HCT116 (cell line): ENCODE measurements at regions not wholly inside any gene's neighbourhood (a gene's known extent, or its start where the extent isn't known, plus 50 kb on each side); places are given as distances from the start of the nearest gene placed in this dataset.

Experiments used
- ATAC-seq: fragments of 200-7000 bp; cut with Tn5 transposase; 2 replicates; pipeline ENCODE4 v1.9.1; 2020; ENCODE audit warnings: mild to moderate bottlenecking, moderate library complexity
- BruUV-seq: library from RNA; stranded (reverse); fragments of 400-500 nt; replicated peaks from 2 replicates; lab custom pipeline; 2021; lab: Mats Ljungman, UMichigan
- CTCF ChIA-PET: fragments of 300-600 bp; sonication (Branson Sonifier 250); formaldehyde crosslinking; loops from one replicate; lab custom pipeline; 2021; ENCODE audit warnings: antibody characterized with exemption; lab: Charles Lee
- POLR2A ChIA-PET: fragments of 300-600, 350-600 bp; sonication (Branson Sonifier 250); formaldehyde crosslinking; loops from one replicate; lab custom pipeline; 2021; ENCODE audit warnings: antibody characterized with exemption; lab: Charles Lee
- RAD21 ChIA-PET, 2 experiments: fragments of 300-600 bp; sonication (Branson Sonifier 250); formaldehyde crosslinking; loops; one replicate each; lab custom pipeline; 2023; ENCODE audit warnings: low total read pairs in 2 of 2; ENCODE audit not compliant: uncharacterized antibody in 2 of 2, unreplicated experiment in 2 of 2, low non-redundant PET in 1 of 2; lab: Charles Lee
- DNase-seq: peaks from one replicate; pipeline ENCODE4 v3.0.0-alpha.2; 2010; ENCODE audit warnings: low read depth, low spot score
- H2AFZ ChIP-seq: fragments of 200-600 bp; shearing (Covaris generic), sonication (generic); 2 replicates; pipeline ENCODE4 v1.6.1; 2017; ENCODE audit warnings: low read depth, mixed run types, mixed read lengths, antibody characterized with exemption, low read length; ENCODE audit not compliant: poor library complexity, severe bottlenecking
- H3K27ac ChIP-seq: 2 replicates; pipeline ENCODE4 v1.5.1; 2012; ENCODE audit warnings: low read depth, low read length
- H3K27me3 ChIP-seq: fragments of 200-600 bp; sonication (generic); 2 replicates; pipeline ENCODE4 v1.6.1; 2016; ENCODE audit warnings: mixed run types, low read length, mixed read lengths; ENCODE audit not compliant: insufficient read depth
- H3K36me3 ChIP-seq, 2 experiments: fragments of 200-500 bp in 1 of 2; fragments of 200-600 bp in 1 of 2; sonication (Bioruptor generic) in 1 of 2; sonication (generic) in 1 of 2; 2 replicates each; pipeline versions ENCODE4 v1.5.1 to v1.6.1; 2014 to 2016; ENCODE audit warnings: low read length in 2 of 2, inconsistent platforms in 1 of 2, mixed read lengths in 1 of 2, mixed run types in 1 of 2; ENCODE audit not compliant: insufficient read depth in 2 of 2, control insufficient read depth in 1 of 2
- H3K4me1 ChIP-seq, 2 experiments: fragments of 200-600 bp in 1 of 2; sonication (generic) in 1 of 2; 2 replicates each; pipeline versions ENCODE4 v1.5.1 to v1.6.1; 2012 to 2017; ENCODE audit warnings: low read length in 2 of 2, inconsistent platforms in 1 of 2, mild to moderate bottlenecking in 1 of 2, mixed read lengths in 1 of 2, mixed run types in 1 of 2, moderate library complexity in 1 of 2; ENCODE audit not compliant: insufficient read depth in 2 of 2, control insufficient read depth in 1 of 2
- H3K4me2 ChIP-seq: fragments of 200-600 bp; sonication (generic); 2 replicates; pipeline ENCODE4 v1.6.1; 2017; ENCODE audit warnings: mixed run types, low read length, mixed read lengths
- H3K4me3 ChIP-seq, 2 experiments: fragments of 200-600 bp in 1 of 2; sonication (generic) in 1 of 2; replicated peaks in 1 of 2; 2 replicates each; pipeline ENCODE4 v1.5.1; 2011 to 2016; ENCODE audit warnings: low read length in 2 of 2, control low read depth in 1 of 2, low read depth in 1 of 2, mild to moderate bottlenecking in 1 of 2, mixed read lengths in 1 of 2, mixed run types in 1 of 2
- H3K79me2 ChIP-seq: fragments of 200-600 bp; sonication (generic); 2 replicates; pipeline ENCODE4 v1.6.1; 2017; ENCODE audit warnings: mild to moderate bottlenecking, mixed run types, low read length, moderate library complexity, mixed read lengths; ENCODE audit not compliant: insufficient read depth
- H3K9ac ChIP-seq: fragments of 200-600 bp; sonication (generic); 2 replicates; pipeline ENCODE4 v1.6.1; 2016; ENCODE audit warnings: low read length, mixed read lengths
- H3K9me2 ChIP-seq: fragments of 200-600 bp; sonication (generic), shearing (Covaris generic); 2 replicates; pipeline ENCODE4 v1.6.1; 2017; ENCODE audit warnings: mixed run types, mild to moderate bottlenecking, moderate library complexity; ENCODE audit not compliant: insufficient read depth
- H3K9me3 ChIP-seq, 2 experiments: fragments of 200-500 bp in 1 of 2; fragments of 200-600 bp in 1 of 2; sonication (Bioruptor generic) in 1 of 2; sonication (generic) in 1 of 2; 2 replicates each; pipeline ENCODE4 v1.6.1; 2014 to 2017; ENCODE audit warnings: low read length in 2 of 2, mixed read lengths in 2 of 2, inconsistent platforms in 1 of 2, low read depth in 1 of 2, mild to moderate bottlenecking in 1 of 2, mixed run types in 1 of 2, moderate library complexity in 1 of 2; ENCODE audit not compliant: control insufficient read depth in 1 of 2, insufficient read depth in 1 of 2
- H4K20me1 ChIP-seq: fragments of 200-600 bp; sonication (generic), shearing (Covaris generic); 2 replicates; pipeline ENCODE4 v1.6.1; 2017; ENCODE audit warnings: mixed run types, mild to moderate bottlenecking, moderate library complexity; ENCODE audit not compliant: insufficient read depth
- CBX3 ChIP-seq: IDR thresholded peaks from 2 replicates; pipeline ENCODE4 v1.6.1; 2012; ENCODE audit warnings: low read depth
- CEBPB ChIP-seq: IDR thresholded peaks from 2 replicates; pipeline ENCODE4 v1.6.1; 2012; ENCODE audit warnings: low read depth
- EGR1 ChIP-seq: IDR thresholded peaks from 2 replicates; pipeline ENCODE4 v1.6.1; 2012; ENCODE audit warnings: low read depth
- ELF1 ChIP-seq: IDR thresholded peaks from 2 replicates; pipeline ENCODE4 v1.6.1; 2012; ENCODE audit warnings: low read depth, borderline replicate concordance
- EZH2 ChIP-seq: fragments of 200-600 bp; sonication (generic); IDR thresholded peaks from 2 replicates; pipeline ENCODE4 v1.6.1; 2017; ENCODE audit warnings: antibody characterized with exemption, mixed run types
- JUND ChIP-seq: IDR thresholded peaks from 2 replicates; pipeline ENCODE4 v1.6.1; 2012
- POLR2A ChIP-seq: IDR thresholded peaks from 2 replicates; pipeline ENCODE4 v1.7.0; 2011; ENCODE audit warnings: borderline replicate concordance; ENCODE audit not compliant: insufficient read depth, insufficient read length; ENCODE audit errors: extremely low read depth
- POLR2AphosphoS5 ChIP-seq: IDR thresholded peaks from 2 replicates; pipeline ENCODE4 v1.6.1; 2011; ENCODE audit warnings: mild to moderate bottlenecking, low read depth, low read length, moderate library complexity
- SP1 ChIP-seq: IDR thresholded peaks from 2 replicates; pipeline ENCODE4 v1.6.1; 2012; ENCODE audit warnings: low read depth
- TCF7L2 ChIP-seq: IDR thresholded peaks from 2 replicates; pipeline ENCODE4 v1.7.0; 2011; ENCODE audit warnings: borderline replicate concordance, inconsistent platforms; ENCODE audit not compliant: insufficient read depth, insufficient read length; ENCODE audit errors: extremely low read depth
- YY1 ChIP-seq: IDR thresholded peaks from 2 replicates; pipeline ENCODE4 v1.6.1; 2011; ENCODE audit warnings: low read length, low read depth, moderate library complexity, mild to moderate bottlenecking; ENCODE audit not compliant: insufficient replicate concordance; ENCODE audit errors: extremely low read depth
- intact Hi-C: fragments of 100-400 bp; cut with micrococcal nuclease; formaldehyde crosslinking; loops from 2 replicates; pipeline ENCODE4 v1.10.0; 2022
- TF ChIP-seq, protein P1 (sequence below): IDR thresholded peaks from 2 replicates; pipeline ENCODE4 v1.6.1; 2012; ENCODE audit warnings: low read depth
- TF ChIP-seq, protein P2 (sequence below), 3 experiments: fragments of 200-600 bp in 1 of 3; sonication (generic) in 1 of 3; IDR thresholded peaks in 2 of 3; conservative IDR thresholded peaks in 1 of 3; 2 replicates each; pipeline ENCODE4 v1.5.1; 2012 to 2017; ENCODE audit warnings: low read depth in 2 of 3, low read length in 2 of 3, antibody characterized with exemption in 1 of 3, borderline replicate concordance in 1 of 3, control low read depth in 1 of 3, mild to moderate bottlenecking in 1 of 3, mixed read lengths in 1 of 3, mixed run types in 1 of 3, moderate library complexity in 1 of 3; ENCODE audit not compliant: insufficient read depth in 1 of 3
- TF ChIP-seq, protein P3 (sequence below): IDR thresholded peaks from 2 replicates; pipeline ENCODE4 v1.6.1; 2012

DNA sequence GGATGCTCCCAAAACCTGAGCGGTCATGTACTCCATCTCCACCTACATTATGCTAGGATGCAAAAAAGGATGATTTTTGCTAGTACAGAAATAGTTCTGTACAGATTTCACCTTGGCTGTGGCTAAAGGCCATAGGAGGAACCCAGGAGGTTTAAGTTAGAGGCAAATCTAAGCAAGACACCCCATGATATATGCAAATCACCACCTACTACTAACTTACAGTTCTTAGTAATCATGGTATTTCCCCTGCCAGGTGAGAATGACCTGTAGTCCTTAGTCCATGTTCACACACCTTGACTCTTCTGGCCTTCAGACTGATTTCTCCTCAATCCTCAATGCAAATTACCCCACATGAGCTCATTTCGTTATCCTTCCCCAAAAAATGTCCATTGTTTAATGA, 154.2 kb downstream of the IMPG2 start:
- Histone ChIP-seq H3K36me3 (no peaks in the 10 kb centered on the region), H3K9me2 (no peaks in the 10 kb centered on the region)
- no TSS peak for BruUV-seq
- TF ChIP-seq YY1 (no peak), SP1 (no peak), EGR1 (no peak), POLR2AphosphoS5 (no peak)
- TF ChIP-seq, all 23 proteins: peak for 0
- Histone ChIP-seq H3K27me3 (no peaks in the 10 kb centered on the region), H3K4me3 (no peak overlapping the region), H3K4me2 (no peak overlapping the region), H3K79me2 (no peaks in the 10 kb centered on the region), H3K27ac (no peak overlapping the region), H4K20me1 (no peaks in the 10 kb centered on the region), H3K4me1 (no peaks in the 10 kb centered on the region), H3K9ac (no peak overlapping the region), H3K9me3 (no peaks in the 10 kb centered on the region), H2AFZ (no peak overlapping the region)
- intact Hi-C loops = no loop called here
- RAD21 ChIA-PET = no interaction called here
- DNase-seq (no peak), ATAC-seq (no peak)
- POLR2A ChIA-PET = no interaction called here
- CTCF ChIA-PET = no interaction called here

DNA sequence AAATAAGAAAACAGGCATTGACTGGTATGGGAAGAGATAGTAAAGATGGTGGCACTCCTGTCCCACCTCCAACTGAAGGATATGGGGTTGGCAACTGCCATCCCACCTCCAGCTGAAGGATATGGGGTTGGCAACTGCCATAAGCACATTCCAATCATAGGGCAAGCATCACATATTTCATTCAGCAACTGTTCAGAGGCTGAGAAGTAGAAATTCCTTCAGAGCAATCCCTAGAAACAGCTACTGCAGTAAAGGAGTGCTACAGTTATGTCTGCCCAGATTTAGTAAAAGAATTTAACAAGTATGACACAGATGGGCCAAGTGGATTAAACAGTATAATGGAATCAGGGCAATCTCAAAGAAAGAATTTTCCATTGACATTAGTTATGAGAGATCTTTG, 156.8 kb downstream of the IMPG2 start:
- no peak for DNase-seq
- TF ChIP-seq TCF7L2 (no peak), CBX3 (no peak), CEBPB (no peak), ELF1 (no peak), EGR1 (no peak), POLR2A (no peak), YY1 (no peak), EZH2 (no peak), JUND (no peak), SP1 (no peak)
- TF ChIP-seq, protein P1, sequence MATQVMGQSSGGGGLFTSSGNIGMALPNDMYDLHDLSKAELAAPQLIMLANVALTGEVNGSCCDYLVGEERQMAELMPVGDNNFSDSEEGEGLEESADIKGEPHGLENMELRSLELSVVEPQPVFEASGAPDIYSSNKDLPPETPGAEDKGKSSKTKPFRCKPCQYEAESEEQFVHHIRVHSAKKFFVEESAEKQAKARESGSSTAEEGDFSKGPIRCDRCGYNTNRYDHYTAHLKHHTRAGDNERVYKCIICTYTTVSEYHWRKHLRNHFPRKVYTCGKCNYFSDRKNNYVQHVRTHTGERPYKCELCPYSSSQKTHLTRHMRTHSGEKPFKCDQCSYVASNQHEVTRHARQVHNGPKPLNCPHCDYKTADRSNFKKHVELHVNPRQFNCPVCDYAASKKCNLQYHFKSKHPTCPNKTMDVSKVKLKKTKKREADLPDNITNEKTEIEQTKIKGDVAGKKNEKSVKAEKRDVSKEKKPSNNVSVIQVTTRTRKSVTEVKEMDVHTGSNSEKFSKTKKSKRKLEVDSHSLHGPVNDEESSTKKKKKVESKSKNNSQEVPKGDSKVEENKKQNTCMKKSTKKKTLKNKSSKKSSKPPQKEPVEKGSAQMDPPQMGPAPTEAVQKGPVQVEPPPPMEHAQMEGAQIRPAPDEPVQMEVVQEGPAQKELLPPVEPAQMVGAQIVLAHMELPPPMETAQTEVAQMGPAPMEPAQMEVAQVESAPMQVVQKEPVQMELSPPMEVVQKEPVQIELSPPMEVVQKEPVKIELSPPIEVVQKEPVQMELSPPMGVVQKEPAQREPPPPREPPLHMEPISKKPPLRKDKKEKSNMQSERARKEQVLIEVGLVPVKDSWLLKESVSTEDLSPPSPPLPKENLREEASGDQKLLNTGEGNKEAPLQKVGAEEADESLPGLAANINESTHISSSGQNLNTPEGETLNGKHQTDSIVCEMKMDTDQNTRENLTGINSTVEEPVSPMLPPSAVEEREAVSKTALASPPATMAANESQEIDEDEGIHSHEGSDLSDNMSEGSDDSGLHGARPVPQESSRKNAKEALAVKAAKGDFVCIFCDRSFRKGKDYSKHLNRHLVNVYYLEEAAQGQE = no peak
- TF ChIP-seq, protein P2, sequence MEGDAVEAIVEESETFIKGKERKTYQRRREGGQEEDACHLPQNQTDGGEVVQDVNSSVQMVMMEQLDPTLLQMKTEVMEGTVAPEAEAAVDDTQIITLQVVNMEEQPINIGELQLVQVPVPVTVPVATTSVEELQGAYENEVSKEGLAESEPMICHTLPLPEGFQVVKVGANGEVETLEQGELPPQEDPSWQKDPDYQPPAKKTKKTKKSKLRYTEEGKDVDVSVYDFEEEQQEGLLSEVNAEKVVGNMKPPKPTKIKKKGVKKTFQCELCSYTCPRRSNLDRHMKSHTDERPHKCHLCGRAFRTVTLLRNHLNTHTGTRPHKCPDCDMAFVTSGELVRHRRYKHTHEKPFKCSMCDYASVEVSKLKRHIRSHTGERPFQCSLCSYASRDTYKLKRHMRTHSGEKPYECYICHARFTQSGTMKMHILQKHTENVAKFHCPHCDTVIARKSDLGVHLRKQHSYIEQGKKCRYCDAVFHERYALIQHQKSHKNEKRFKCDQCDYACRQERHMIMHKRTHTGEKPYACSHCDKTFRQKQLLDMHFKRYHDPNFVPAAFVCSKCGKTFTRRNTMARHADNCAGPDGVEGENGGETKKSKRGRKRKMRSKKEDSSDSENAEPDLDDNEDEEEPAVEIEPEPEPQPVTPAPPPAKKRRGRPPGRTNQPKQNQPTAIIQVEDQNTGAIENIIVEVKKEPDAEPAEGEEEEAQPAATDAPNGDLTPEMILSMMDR (IDR thresholded peaks at IDR 0.05 in 2 of 3, conservative IDR thresholded peaks at IDR 0.05 in 1 of 3; ENCODE audit: borderline replicate concordance in 1 of 3, insufficient read depth in 1 of 3, low read depth in 2 of 3, low read length in 2 of 3) = no peak
- TF ChIP-seq, protein P3, sequence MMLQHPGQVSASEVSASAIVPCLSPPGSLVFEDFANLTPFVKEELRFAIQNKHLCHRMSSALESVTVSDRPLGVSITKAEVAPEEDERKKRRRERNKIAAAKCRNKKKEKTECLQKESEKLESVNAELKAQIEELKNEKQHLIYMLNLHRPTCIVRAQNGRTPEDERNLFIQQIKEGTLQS = no peak
- Histone ChIP-seq H3K36me3 (no peaks in the 10 kb centered on the region), H3K4me2 (no peak overlapping the region), H3K9ac (no peak overlapping the region), H3K27ac (no peak overlapping the region), H3K9me3 (no peaks in the 10 kb centered on the region), H3K79me2 (no peaks in the 10 kb centered on the region), H2AFZ (no peak overlapping the region), H4K20me1 (no peaks in the 10 kb centered on the region), H3K27me3 (no peaks in the 10 kb centered on the region), H3K9me2 (no peaks in the 10 kb centered on the region), H3K4me3 (no peak overlapping the region), H3K4me1 (no peaks in the 10 kb centered on the region)
- no peak for ATAC-seq
- ChIA-PET POLR2A (no interaction called here), CTCF (no interaction called here), RAD21 (no interaction called here)
- intact Hi-C loops = no loop called here
- no TSS peak for BruUV-seq
